IgD-negative memory B cell (primary cell): ENCODE measurements at regions not wholly inside any gene's neighbourhood (a gene's known extent, or its start where the extent isn't known, plus 50 kb on each side); places are given as distances from the start of the nearest gene placed in this dataset.
A peak's percentile ranks its signal among the peaks of the same experiment; 100 is the strongest.

ENCODE experiments used
- H3K27ac Mint-ChIP-seq, 3 donors: one replicate each; pipeline ENCODE4 v1.8.0; 2020 to 2022; ENCODE audit warnings: mild to moderate bottlenecking in 3 of 3, mixed read lengths in 3 of 3, moderate library complexity in 1 of 3
- H3K27me3 Mint-ChIP-seq: one replicate; pipeline ENCODE4 v1.8.0; 2021; ENCODE audit warnings: mixed read lengths
- H3K36me3 Mint-ChIP-seq: one replicate; pipeline ENCODE4 v1.8.0; 2020; ENCODE audit warnings: mild to moderate bottlenecking, mixed read lengths
- H3K4me1 Mint-ChIP-seq, 3 donors: one replicate each; pipeline ENCODE4 v1.8.0; 2020 to 2022; ENCODE audit warnings: mixed read lengths in 3 of 3, mild to moderate bottlenecking in 1 of 3
- H3K4me3 Mint-ChIP-seq, 4 donors: one replicate each; pipeline ENCODE4 v1.8.0; 2020 to 2022; ENCODE audit warnings: mild to moderate bottlenecking in 4 of 4, mixed read lengths in 4 of 4, moderate library complexity in 3 of 4
- H3K9me3 Mint-ChIP-seq, 3 donors: one replicate each; pipeline ENCODE4 v1.8.0; 2020 to 2021; ENCODE audit warnings: mixed read lengths in 3 of 3, mild to moderate bottlenecking in 1 of 3

DNA sequence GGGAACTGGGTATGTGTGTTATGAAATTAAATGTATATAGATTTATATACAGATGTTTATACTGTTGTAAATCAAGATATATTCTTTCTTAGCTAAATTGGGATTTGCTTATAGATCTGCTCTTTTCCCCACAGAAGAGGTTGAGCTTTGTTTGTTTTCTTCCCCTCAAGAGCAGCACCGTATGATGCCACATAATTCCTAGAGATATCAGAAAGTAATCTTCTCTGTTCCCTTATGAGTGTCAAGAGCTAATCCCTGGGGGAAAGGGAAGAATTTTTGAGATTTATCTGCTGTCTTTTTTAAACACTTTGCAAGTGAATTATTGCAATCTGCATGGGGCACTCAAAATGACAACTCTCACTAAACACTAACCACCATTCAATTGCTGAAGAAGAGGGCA lies 68.7 kb upstream of the SP4 start:
- Mint-ChIP-seq H3K9me3 (peaks cover 0 to 1% (median 0%) of the 10 kb centered on the region in 3 donors), H3K4me1 (peaks cover 43 to 51% (median 45%) of the 10 kb centered on the region in 3 donors), H3K27me3 (no peaks in the 10 kb centered on the region), H3K4me3 (no peak overlapping the region), H3K36me3 (no peaks in the 10 kb centered on the region), H3K27ac (no peak overlapping the region)

DNA sequence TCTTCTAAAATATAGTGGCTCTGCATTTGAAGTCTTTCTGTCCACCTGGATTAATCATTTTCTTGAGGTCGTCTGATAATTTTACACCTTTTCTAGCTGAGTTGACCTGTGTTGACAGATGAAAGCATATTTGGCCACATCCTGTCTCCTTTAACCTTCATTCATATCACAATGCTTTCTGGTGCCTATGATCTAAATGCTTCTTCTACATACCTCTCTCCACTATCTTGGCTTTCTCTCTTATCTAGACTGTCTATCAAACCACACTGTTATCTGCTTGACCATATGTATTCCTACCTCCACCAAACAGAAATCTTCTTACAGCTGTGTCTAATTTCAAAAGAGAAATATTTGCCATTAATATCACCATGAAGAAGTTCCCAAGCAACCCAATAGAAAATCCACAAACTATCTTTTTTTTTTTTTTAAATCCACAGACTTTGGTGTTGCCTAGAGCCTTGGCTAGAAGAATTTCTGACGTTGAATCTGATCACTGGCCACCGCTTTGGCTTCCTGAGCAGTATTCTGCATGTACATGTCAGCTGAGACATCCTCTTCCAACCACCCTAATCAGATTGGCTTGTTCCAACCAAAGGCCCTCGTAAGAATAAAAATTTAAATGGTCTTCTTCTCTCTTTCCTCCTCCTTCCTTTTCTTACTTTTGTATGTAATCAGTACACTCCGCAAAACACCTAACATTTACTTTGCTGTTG lies 66.3 kb upstream of the SP4 start:
- H3K36me3 Mint-ChIP-seq, result no peaks in the 10 kb centered on the region
- H3K27ac Mint-ChIP-seq, result no peak overlapping the region

DNA sequence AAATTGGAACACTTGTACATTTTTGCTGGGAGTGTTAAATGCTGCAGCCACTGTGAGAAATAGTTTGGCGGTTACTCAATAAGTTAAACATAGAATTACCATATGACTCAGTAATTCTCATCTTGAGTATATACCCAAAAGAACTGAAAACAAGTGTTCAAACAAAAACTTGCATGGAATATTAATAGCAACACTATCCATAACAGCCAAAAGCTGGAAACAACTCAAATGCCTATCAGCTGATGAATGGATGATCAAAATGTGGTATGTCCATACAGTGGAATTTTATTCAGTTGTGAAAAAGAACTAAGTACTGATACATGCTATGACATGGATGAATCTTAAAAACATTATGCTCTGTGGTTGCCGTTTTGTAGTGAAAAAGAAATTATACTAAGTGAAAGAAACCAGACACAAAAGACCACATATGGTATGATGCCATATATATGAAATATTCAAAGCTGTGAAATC lies 63.0 kb upstream of the SP4 start:
- peaks cover 2% of the 10 kb centered on the region for H3K36me3 Mint-ChIP-seq

More for the DNA sequence above, 66.3 kb upstream of the SP4 start:
- H3K9me3 Mint-ChIP-seq, result peaks cover 0 to 1% (median 0%) of the 10 kb centered on the region in 3 donors
- H3K4me1 Mint-ChIP-seq, result peaks cover 27 to 31% (median 31%) of the 10 kb centered on the region in 3 donors
- H3K4me3 Mint-ChIP-seq, result no peak overlapping the region
- H3K27me3 Mint-ChIP-seq, result no peaks in the 10 kb centered on the region

DNA sequence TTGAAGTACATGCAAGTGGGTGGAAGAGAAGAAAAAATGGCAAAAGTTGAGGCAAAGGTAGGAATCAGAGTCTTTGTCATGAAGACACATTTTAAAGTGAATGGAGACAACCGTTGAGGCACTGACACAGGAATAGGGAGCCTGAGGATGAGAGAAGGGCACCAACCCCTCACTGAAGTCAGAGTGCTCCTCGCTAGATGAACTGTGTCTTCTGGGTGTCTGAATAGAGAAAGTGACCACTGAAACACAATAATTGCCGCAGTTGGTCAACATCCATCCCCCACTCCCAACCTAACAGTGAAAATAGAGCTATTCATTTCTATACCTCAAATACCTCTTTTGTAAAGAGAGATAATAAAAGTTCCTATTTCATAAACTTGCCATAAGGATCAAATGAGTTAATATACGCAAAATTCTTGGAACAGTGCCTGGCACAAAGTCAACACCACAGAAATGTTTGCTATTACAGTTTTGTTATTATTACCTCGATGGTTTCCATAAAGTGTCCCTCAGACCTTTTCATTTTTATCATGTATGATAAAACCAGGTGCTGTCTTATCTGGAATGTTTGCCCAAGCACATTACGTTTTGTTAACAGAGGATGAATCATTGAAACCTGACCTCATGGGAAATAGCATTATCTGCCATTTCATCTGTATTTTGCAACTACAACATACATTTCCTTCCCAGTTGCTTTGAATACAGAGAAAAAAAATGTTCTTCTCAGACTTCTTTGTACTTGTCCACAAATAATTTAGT lies 61.8 kb upstream of the SP4 start:
- Mint-ChIP-seq H3K27ac (no peak overlapping the region), H3K36me3 (peaks cover 2% of the 10 kb centered on the region), H3K4me3 (no peak overlapping the region), H3K4me1 (peaks cover 7 to 24% (median 14%) of the 10 kb centered on the region in 3 donors), H3K27me3 (no peaks in the 10 kb centered on the region), H3K9me3 (peaks cover 0 to 5% (median 0%) of the 10 kb centered on the region in 3 donors)

More for the DNA sequence above, 63.0 kb upstream of the SP4 start:
- Mint-ChIP-seq H3K27ac (no peak overlapping the region), H3K9me3 (peaks cover 0 to 5% (median 0%) of the 10 kb centered on the region in 3 donors), H3K27me3 (no peaks in the 10 kb centered on the region), H3K4me3 (no peak overlapping the region), H3K4me1 (peaks cover 8 to 23% (median 11%) of the 10 kb centered on the region in 3 donors)

DNA sequence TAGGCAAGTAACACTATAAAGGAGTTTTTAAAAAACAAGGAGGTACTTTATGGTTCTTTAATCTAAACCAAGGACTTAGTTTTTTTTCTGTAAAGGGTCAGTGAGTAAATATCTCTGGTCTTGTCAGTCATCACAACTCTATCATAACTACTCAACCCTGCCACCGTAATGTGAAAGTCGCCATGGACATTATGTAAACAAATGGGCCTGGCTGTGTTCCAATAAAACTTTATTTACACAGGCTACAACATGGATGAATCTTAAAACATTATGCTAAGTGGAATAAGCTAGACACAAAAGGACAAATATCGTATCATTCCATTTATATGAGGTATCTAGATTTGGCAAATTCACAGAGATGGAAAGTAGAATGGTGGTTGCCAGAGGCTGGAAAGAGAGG lies 60.8 kb upstream of the SP4 start:
- peaks cover 0 to 5% (median 0%) of the 10 kb centered on the region in 3 donors for H3K9me3 Mint-ChIP-seq
- H3K4me1 Mint-ChIP-seq, result peaks cover 6 to 18% (median 8%) of the 10 kb centered on the region in 3 donors
- H3K27me3 Mint-ChIP-seq, result no peaks in the 10 kb centered on the region
- H3K4me3 Mint-ChIP-seq, result no peak overlapping the region
- no peak overlapping the region for H3K27ac Mint-ChIP-seq
- H3K36me3 Mint-ChIP-seq, result peaks cover 2% of the 10 kb centered on the region

DNA sequence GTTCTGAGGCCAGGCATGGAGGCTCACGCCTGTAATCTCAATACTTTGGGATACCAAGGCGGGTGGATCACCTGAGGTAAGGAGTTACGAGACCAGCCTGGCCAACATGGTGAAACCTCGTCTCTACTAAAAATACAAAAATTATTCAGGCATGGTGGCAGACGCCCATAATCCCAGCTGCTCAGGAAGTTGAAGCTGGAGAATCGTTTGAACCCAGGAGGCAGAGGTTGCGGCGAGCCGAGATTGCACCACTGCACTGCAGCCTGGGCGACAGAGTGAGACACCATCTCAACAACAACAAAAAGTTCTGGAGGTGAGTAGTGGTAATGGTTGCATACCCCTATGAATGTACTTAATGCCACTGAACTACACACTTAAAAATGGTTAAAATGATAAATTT lies 60.3 kb upstream of the SP4 start:
- peaks cover 6 to 18% (median 8%) of the 10 kb centered on the region in 3 donors for H3K4me1 Mint-ChIP-seq
- H3K27me3 Mint-ChIP-seq, result no peaks in the 10 kb centered on the region
- no peak overlapping the region for H3K27ac Mint-ChIP-seq
- H3K4me3 Mint-ChIP-seq, result no peak overlapping the region
- peaks cover 0 to 5% (median 0%) of the 10 kb centered on the region in 3 donors for H3K9me3 Mint-ChIP-seq
- H3K36me3 Mint-ChIP-seq, result peaks cover 2% of the 10 kb centered on the region

DNA sequence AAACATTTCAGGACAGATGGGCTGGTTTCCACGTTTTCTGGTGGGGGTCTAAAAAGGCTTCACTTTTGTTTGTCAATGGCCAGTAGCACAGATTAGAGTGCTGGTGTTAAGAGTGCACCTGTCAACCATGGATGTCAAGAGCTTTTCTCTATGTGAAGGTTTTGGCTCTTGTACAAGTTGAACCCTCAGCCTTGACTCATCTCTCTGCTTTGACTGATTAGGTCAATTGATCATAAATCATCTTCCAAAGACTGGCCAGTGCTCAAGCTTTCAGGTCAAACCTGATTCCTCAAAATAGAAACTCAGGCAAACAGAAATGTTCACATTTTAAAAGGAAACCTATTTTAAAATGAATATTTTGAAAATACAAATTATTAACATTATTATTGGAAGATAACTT lies 59.6 kb upstream of the SP4 start:
- Mint-ChIP-seq H3K36me3 (peaks cover 2% of the 10 kb centered on the region), H3K9me3 (peaks cover 0 to 5% (median 4%) of the 10 kb centered on the region in 3 donors), H3K27ac (no peak overlapping the region), H3K4me3 (no peak overlapping the region), H3K27me3 (no peaks in the 10 kb centered on the region), H3K4me1 (peaks cover 6 to 18% (median 8%) of the 10 kb centered on the region in 3 donors)

DNA sequence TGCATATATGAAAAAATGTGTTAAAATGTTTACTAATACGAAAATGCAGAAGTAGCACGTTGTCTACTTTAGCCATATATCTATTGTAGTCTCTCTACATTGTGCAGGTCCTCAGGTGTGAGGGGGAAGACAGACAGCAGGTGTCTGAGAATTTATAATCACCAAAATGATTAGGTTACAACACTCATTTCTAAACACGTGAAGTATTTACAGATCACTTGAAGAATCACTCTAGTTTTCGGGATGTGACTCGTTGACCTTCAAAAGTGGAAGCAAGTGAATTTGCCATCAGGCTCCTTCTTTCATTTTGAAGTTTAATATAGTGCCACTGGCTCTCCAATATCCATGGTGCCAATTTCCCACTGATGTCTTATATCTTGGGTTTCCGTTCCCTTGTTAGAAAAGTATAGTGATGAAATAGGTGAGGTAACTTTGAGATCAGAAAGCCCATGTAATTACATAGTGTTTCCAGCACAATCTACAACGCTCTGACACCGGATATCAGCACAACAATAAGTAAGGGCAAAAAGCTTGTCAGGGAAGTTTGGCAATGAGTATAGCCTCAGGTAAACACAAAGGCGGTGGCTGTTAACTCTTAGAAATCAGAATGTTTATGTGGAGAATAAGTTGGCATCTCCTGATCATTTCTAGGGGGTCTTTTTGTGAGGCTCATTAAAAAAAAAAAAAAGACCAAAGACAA lies 57.5 kb upstream of the SP4 start:
- peaks cover 0 to 4% (median 3%) of the 10 kb centered on the region in 3 donors for H3K9me3 Mint-ChIP-seq
- no peaks in the 10 kb centered on the region for H3K27me3 Mint-ChIP-seq
- H3K27ac Mint-ChIP-seq, result no peak overlapping the region
- H3K4me3 Mint-ChIP-seq, result peak overlapping the region in 2 of 4 donors; percentile 61 to 75
- peaks cover 2% of the 10 kb centered on the region for H3K36me3 Mint-ChIP-seq
- peaks cover 6 to 18% (median 8%) of the 10 kb centered on the region in 3 donors for H3K4me1 Mint-ChIP-seq

DNA sequence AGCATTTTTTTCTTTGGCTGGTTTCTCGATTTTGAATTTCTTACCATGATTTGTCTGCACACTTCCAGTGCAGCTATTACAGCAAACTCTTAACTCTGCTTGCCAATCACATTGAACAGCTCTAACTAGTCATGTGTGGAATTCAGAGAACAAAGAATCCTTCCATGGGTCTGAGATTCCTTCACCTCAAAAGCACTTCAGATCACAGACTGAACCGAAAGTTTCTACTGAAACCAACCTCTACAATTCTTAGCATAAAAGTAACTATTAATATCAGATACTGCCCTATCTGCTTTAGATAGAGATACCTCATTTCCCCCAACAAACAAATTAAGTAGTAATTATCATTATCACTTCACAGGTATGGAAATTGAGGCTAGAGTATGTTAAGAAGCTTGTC lies 56.5 kb upstream of the SP4 start:
- no peak overlapping the region for H3K27ac Mint-ChIP-seq
- H3K27me3 Mint-ChIP-seq, result no peaks in the 10 kb centered on the region
- peaks cover 2% of the 10 kb centered on the region for H3K36me3 Mint-ChIP-seq
- peaks cover 0 to 4% (median 3%) of the 10 kb centered on the region in 3 donors for H3K9me3 Mint-ChIP-seq
- H3K4me1 Mint-ChIP-seq, result peaks cover 6 to 18% (median 8%) of the 10 kb centered on the region in 3 donors
- peak overlapping the region in 1 of 4 donors; percentile 25 for H3K4me3 Mint-ChIP-seq

DNA sequence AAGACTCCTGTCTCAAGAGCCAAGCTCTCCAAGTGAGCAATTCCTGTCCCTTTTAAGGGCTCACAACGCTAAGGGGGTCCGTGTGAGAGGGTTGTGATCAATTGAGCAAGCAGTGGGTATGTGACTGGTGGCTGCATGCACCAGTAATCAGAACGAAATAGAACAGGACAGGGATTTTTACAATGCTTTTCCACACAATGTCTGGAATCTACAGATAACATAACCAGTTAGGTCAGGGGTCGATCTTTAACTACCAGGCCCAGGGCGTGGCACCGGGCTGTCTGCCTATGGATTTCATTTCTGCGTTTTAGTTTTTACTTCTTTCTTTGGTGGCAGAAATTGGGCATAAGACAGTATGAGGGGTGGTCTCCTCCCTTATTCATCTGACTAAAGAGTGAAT lies 54.9 kb upstream of the SP4 start:
- Mint-ChIP-seq H3K4me1 (peaks cover 6 to 13% (median 8%) of the 10 kb centered on the region in 3 donors), H3K27ac (no peak overlapping the region), H3K27me3 (no peaks in the 10 kb centered on the region), H3K4me3 (no peak overlapping the region), H3K36me3 (peaks cover 3% of the 10 kb centered on the region), H3K9me3 (peaks cover 3 to 7% (median 6%) of the 10 kb centered on the region in 3 donors)

DNA sequence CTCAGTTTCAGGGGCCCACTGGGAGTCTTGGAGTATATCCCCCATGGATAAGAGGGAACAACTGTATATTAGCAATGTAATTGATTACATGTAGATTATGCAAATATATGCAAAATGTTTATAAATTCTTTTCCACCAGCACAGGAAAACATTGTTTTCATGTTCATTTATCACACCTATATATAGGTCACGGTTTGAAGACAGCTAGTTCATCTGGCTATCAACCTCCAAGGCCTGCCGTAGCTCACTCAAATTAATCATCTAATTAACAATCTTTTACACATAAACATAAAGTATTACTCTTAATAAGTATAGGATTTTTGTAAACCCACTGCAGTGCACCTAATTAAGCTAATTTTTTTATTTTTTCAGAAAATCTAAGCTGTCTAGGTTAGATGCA lies 53.7 kb upstream of the SP4 start:
- peaks cover 6% of the 10 kb centered on the region for H3K36me3 Mint-ChIP-seq
- peaks cover 3 to 7% (median 6%) of the 10 kb centered on the region in 3 donors for H3K9me3 Mint-ChIP-seq
- no peak overlapping the region for H3K27ac Mint-ChIP-seq
- peaks cover 6 to 13% (median 8%) of the 10 kb centered on the region in 3 donors for H3K4me1 Mint-ChIP-seq
- no peak overlapping the region for H3K4me3 Mint-ChIP-seq
- no peaks in the 10 kb centered on the region for H3K27me3 Mint-ChIP-seq

DNA sequence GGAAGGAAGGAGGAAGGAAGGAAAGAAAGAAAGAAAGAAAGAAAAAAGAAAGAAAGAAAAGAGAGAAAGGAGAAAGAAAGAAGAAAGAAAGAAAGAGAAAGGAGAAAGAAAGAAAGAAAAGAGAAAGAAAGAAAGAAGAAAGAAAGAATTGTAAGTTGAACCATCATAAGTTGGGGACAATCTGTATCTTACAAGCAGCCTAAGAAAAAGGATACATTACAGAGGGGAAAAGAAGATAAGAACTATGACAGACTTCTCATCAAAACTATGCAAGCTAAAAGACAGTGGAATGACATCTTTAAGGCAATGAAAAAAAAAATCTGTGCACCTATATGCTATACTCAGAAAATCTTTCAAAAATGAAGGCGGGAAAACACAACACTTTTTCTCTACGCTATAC lies 50.3 kb upstream of the SP4 start:
- Mint-ChIP-seq H3K27ac (no peak overlapping the region), H3K4me3 (peak overlapping the region in 1 of 4 donors; percentile 30), H3K4me1 (peaks cover 1 to 11% (median 5%) of the 10 kb centered on the region in 3 donors), H3K36me3 (peaks cover 6% of the 10 kb centered on the region), H3K27me3 (no peaks in the 10 kb centered on the region), H3K9me3 (peaks cover 4 to 7% (median 6%) of the 10 kb centered on the region in 3 donors)
